NCI-H1092 (cell line): ENCODE measurements at regions not wholly inside any gene's neighbourhood (a gene's known extent, or its start where the extent isn't known, plus 50 kb on each side); places are given as distances from the start of the nearest gene placed in this dataset.

Experiments used
- DNase-seq: peaks from one replicate; lab custom pipeline; 2025; lab: John Stamatoyannopoulos, UW

- DNase-seq: no peak
Measured at GRCh38 chr2:143918465-143918989, 601.4 kb downstream of the ZEB2 start.

GRCh38 chr2:143916781-143917180, 603.1 kb downstream of the ZEB2 start:
- DNase-seq: no peak

- no peak for DNase-seq
Measured at GRCh38 chr2:143909577-143910353, 610.2 kb downstream of the ZEB2 start.

- no peak for DNase-seq
Measured at GRCh38 chr2:143908843-143909242, 611.1 kb downstream of the ZEB2 start.

GRCh38 chr2:143907801-143908200, 612.1 kb downstream of the ZEB2 start:
- DNase-seq: no peak

GRCh38 chr2:143906850-143907249, 613.1 kb downstream of the ZEB2 start:
- no peak for DNase-seq

GRCh38 chr2:143905587-143905986, 614.3 kb downstream of the ZEB2 start:
- DNase-seq: no peak

GRCh38 chr2:143903172-143903856, 616.6 kb downstream of the ZEB2 start:
- DNase-seq: peak; percentile 18

GRCh38 chr2:143901185-143901842, 618.6 kb downstream of the ZEB2 start:
- no peak for DNase-seq

GRCh38 chr2:143899987-143900386, 619.9 kb downstream of the ZEB2 start:
- no peak for DNase-seq

GRCh38 chr2:143893371-143893770, 626.5 kb downstream of the ZEB2 start:
- no peak for DNase-seq

GRCh38 chr2:143891879-143892308, 628.0 kb downstream of the ZEB2 start:
- no peak for DNase-seq

GRCh38 chr2:143890798-143891197, 629.1 kb downstream of the ZEB2 start:
- DNase-seq: no peak

GRCh38 chr2:143889216-143889615, 630.7 kb downstream of the ZEB2 start:
- no peak for DNase-seq

- DNase-seq: no peak
Measured at GRCh38 chr2:143885461-143885860, 634.5 kb downstream of the ZEB2 start.

- no peak for DNase-seq
Measured at GRCh38 chr2:143881246-143881645, 638.7 kb downstream of the ZEB2 start.

- DNase-seq: no peak
Measured at GRCh38 chr2:143877876-143878530, 641.9 kb downstream of the ZEB2 start.

- DNase-seq: no peak
Measured at GRCh38 chr2:143877056-143877455, 642.9 kb downstream of the ZEB2 start.

GRCh38 chr2:143875295-143876233, 644.4 kb downstream of the ZEB2 start:
- DNase-seq: no peak

GRCh38 chr2:143873886-143874285, 646.0 kb downstream of the ZEB2 start:
- no peak for DNase-seq

- no peak for DNase-seq
Measured at GRCh38 chr2:143870696-143871095, 649.2 kb downstream of the ZEB2 start.
